SK-N-MC (cell line): ENCODE measurements at regions not wholly inside any gene's neighbourhood (a gene's known extent, or its start where the extent isn't known, plus 50 kb on each side); places are given as distances from the start of the nearest gene placed in this dataset.

Experiments used
- DNase-seq: peaks from one replicate; pipeline ENCODE4 v3.0.0-alpha.2; 2011; ENCODE audit warnings: low read depth, low spot score
- H3K27ac ChIP-seq: fragments of 200-600 bp; sonication (generic); 2 replicates; pipeline ENCODE4 v1.5.1; 2016; ENCODE audit warnings: mixed run types
- H3K36me3 ChIP-seq: fragments of 200-600 bp; sonication (generic); 2 replicates; pipeline ENCODE4 v1.6.1; 2017; ENCODE audit warnings: antibody characterized with exemption, low read length, mixed read lengths; ENCODE audit not compliant: insufficient read depth
- H3K4me3 ChIP-seq: fragments of 200-600 bp; sonication (generic); 2 replicates; pipeline ENCODE4 v1.5.1; 2016
- H3K9ac ChIP-seq: fragments of 200-600 bp; sonication (generic); 2 replicates; pipeline ENCODE4 v1.8.0; 2017; ENCODE audit warnings: mixed run types, mixed read lengths; ENCODE audit not compliant: insufficient read length
- H3K9me3 ChIP-seq: fragments of 200-600 bp; sonication (generic); 2 replicates; pipeline ENCODE4 v1.6.1; 2017; ENCODE audit warnings: low read depth, mild to moderate bottlenecking, antibody characterized with exemption, low read length, moderate library complexity, mixed read lengths
- EZH2 ChIP-seq: fragments of 200-600 bp; sonication (generic); IDR thresholded peaks from one replicate; pipeline ENCODE4 v1.6.1; 2017; ENCODE audit warnings: antibody characterized with exemption
- FOXP2 ChIP-seq: optimal IDR thresholded peaks from 2 replicates; pipeline ENCODE3; 2011; ENCODE audit warnings: mild to moderate bottlenecking, moderate library complexity; ENCODE audit not compliant: insufficient read depth; ENCODE audit errors: extremely low read length, control extremely low read depth
- POLR2AphosphoS5 ChIP-seq: IDR thresholded peaks from 2 replicates; pipeline ENCODE4 v1.6.1; 2012; ENCODE audit warnings: mild to moderate bottlenecking, low read depth, low read length, borderline replicate concordance

DNA sequence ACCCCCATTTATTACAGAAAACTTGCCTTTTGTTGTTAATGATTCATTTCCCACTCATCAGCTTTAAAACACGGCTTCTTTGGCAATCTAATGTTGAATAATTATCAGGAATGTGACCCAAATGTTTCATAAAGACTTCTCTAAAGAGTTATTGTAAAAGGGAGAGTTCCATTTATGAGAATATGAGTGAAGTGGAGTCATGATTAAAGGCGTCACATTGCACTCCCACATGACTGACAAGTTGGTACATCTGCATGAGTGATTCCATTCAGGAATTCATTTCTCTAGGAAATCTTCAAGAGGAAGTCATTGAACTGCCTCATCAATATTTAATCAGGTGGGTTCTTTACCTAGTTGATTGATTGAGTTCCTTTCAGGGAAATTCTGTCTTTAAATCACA lies 184.8 kb downstream of the LNPK start:
- DNase-seq, result no peak
- no peak overlapping the region for H3K27ac ChIP-seq
- no peak overlapping the region for H3K4me3 ChIP-seq
- no peaks in the 10 kb centered on the region for H3K36me3 ChIP-seq
- H3K9ac ChIP-seq, result no peak overlapping the region
- TF ChIP-seq EZH2, result no peak
- TF ChIP-seq FOXP2, result no peak
- TF ChIP-seq POLR2AphosphoS5, result no peak
- H3K9me3 ChIP-seq, result no peaks in the 10 kb centered on the region

DNA sequence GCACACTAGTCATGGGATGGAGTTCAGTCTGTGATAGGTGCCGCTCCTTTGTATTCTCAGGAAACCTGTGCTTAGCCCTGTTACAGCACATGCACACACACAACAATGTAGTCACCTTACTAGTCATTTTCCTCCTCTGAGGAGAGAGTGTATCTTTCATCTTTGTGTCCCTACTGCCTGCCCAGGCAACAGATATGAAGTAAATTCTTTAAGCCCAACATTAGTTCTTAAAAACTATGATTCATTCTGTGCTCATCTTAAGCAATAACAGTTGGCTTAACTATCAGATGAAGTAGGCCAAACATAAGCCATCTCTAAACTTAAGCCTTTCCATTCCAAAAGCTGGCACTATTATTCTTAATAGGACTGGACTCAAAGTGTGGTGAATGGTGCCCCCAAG lies 186.5 kb downstream of the LNPK start:
- no peak overlapping the region for H3K27ac ChIP-seq
- no peak overlapping the region for H3K4me3 ChIP-seq
- H3K9ac ChIP-seq, result no peak overlapping the region
- H3K36me3 ChIP-seq, result no peaks in the 10 kb centered on the region
- no peak for DNase-seq
- H3K9me3 ChIP-seq, result no peaks in the 10 kb centered on the region
- TF ChIP-seq EZH2 (no peak), POLR2AphosphoS5 (no peak), FOXP2 (no peak)

DNA sequence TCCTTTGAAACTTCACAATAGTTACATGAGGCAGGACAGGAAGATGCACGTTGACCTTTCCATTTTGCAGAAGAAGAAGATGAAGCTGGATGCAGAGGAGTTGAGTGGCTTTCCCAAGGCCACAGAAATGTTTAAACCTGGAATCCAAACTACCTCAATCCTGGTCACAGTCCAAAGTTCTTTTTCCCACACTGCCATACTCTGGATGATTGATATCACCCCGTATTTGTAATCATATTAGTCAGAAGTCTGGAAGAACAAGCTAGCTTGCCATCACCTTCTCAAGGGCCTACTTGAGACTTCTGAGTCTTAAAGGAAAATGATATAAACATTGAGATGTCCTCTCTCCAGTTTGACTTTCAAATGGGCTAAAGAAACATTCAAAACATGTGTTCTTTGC lies 190.1 kb downstream of the LNPK start:
- H3K4me3 ChIP-seq, result no peak overlapping the region
- TF ChIP-seq EZH2 (no peak), POLR2AphosphoS5 (no peak), FOXP2 (no peak)
- H3K27ac ChIP-seq, result no peak overlapping the region
- no peak for DNase-seq
- H3K9ac ChIP-seq, result no peak overlapping the region
- no peaks in the 10 kb centered on the region for H3K9me3 ChIP-seq
- no peaks in the 10 kb centered on the region for H3K36me3 ChIP-seq

DNA sequence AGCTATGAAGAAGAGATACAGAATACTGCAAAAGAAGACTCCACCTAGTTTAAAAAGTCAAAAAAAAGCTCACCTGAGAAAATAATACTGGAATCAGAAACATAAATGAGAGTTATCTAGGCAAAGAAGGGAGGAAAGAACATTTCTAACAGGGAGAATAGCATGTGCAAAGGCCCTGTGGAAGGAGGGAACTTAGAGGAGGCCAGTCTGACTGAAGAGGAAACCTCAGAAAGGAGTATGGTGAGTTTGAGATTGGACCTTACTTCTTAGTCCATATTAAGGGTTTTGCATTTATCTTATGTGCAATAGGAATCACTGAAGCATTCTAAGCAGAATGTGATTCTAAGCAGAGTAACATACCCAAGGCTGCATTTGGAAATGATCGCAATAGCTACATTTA lies 193.2 kb downstream of the LNPK start:
- TF ChIP-seq EZH2 (no peak), FOXP2 (no peak), POLR2AphosphoS5 (no peak)
- DNase-seq, result no peak
- Histone ChIP-seq H3K9me3 (no peaks in the 10 kb centered on the region), H3K36me3 (no peaks in the 10 kb centered on the region), H3K4me3 (no peak overlapping the region), H3K27ac (no peak overlapping the region), H3K9ac (no peak overlapping the region)

DNA sequence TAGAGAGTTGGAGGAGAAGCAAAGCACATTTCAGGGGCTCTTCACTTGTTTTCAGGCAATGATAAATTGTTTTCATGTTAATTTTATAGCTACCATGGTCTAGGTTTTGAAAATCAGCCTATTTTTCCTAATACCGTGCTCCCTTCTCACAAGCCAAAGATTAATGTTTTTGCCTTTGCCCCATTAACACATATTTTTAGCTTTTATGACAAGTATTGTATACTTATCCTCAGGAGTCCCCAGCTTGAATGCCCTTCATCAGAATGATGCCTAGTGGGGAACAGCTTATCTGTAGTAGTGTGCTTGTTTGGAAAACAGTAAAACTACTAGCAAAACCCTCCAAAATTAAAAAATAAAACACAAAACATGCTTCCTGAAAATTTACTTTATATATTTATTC lies 194.0 kb downstream of the LNPK start:
- Histone ChIP-seq H3K27ac (no peak overlapping the region), H3K4me3 (no peak overlapping the region), H3K9ac (no peak overlapping the region), H3K36me3 (no peaks in the 10 kb centered on the region), H3K9me3 (no peaks in the 10 kb centered on the region)
- DNase-seq, result no peak
- no peak for TF ChIP-seq EZH2
- TF ChIP-seq FOXP2, result no peak
- no peak for TF ChIP-seq POLR2AphosphoS5

DNA sequence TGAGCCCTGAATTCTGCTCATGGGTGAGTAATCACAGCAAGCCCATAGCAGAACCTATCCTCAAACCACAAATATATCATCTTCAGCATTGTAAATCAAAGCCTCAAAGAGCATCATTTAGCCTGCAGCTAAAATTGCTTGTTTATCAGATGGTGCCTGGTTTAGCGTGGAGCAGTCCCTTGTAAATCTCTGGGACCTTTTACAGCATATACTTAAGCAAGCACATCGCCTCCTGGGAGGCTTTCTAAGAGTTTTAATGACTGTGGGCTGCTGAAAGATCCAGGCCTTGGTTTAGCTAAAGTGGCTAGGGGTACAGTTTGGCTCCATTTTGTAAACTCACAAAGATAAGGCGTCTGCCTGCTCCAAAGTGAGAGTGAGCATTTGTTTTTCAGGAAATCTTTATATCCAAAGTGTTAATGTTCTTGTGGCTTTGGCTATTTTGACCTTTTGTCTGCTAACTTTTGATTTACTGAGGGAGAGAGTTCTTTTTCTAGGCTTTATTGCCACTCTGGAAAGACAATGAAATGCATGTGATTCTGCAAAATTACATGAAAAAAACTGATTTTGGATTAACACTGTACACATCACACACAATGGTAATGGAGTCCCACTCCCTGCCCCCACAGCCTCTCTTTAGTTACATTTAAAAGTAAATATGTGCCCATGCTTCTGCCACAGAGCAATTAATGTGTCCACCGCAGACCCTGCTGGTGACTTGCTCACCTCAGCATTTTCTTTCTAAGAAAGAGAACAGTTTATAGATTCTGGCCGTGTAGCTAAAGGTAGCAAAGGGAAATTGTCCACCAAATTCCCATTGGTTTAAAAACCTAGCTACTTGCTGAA lies 194.8 kb downstream of the LNPK start:
- peak; percentile 92 for DNase-seq
- no peak overlapping the region for H3K9ac ChIP-seq
- H3K27ac ChIP-seq, result peak overlapping the region; percentile 72; the same call in 1 of the 2 replicates
- H3K9me3 ChIP-seq, result no peaks in the 10 kb centered on the region
- peak overlapping the region; percentile 46 for H3K4me3 ChIP-seq
- TF ChIP-seq EZH2 (no peak), POLR2AphosphoS5 (peak; percentile 16; the same call in 1 of the 2 replicates), FOXP2 (peak; percentile 79)
- no peaks in the 10 kb centered on the region for H3K36me3 ChIP-seq

DNA sequence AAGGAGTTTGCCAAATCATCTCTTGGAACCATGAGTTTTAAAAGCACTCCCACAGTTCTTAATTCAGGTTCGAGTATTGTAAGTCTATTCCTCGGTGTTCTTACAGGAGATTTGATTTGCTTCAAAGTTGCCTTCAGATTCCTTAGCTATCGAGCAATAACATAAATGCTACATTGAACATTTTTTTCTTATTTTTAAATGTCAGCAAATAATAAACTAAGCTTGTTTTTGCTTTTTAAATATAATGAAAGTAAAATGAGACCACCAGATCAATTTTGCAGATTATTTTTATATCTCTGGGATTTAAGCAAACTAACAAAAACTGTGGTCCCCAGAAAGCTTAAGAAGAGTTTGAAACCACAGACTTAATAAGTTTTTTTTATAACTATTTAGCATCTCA lies 195.5 kb downstream of the LNPK start:
- DNase-seq, result no peak
- Histone ChIP-seq H3K36me3 (no peaks in the 10 kb centered on the region), H3K4me3 (peak overlapping the region; percentile 46), H3K9me3 (no peaks in the 10 kb centered on the region), H3K27ac (peak overlapping the region; percentile 72; the same call in 1 of the 2 replicates), H3K9ac (no peak overlapping the region)
- TF ChIP-seq POLR2AphosphoS5 (no peak), EZH2 (no peak), FOXP2 (no peak)

DNA sequence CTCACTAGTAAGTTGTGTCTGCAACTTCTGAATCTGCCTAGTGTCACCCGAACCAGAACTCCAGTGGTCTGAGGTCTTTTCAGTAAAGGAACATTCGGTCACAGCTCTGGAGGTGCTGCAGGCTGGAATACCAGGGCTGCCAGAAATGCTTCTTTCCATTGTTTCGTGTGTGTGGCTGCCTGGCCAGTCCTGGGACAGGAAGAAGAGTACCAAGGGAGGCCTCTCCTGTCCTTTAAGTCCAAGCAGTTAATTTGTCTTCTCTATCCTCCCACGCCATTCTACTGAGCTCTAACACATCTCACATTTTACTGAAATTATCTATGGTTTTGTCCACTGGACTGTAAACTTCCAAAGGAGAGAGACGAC lies 196.0 kb downstream of the LNPK start:
- Histone ChIP-seq H3K9ac (no peak overlapping the region), H3K9me3 (no peaks in the 10 kb centered on the region), H3K4me3 (peak overlapping the region; percentile 46; the same call in 1 of the 2 replicates), H3K36me3 (no peaks in the 10 kb centered on the region), H3K27ac (peak overlapping the region; percentile 72; the same call in 1 of the 2 replicates)
- no peak for DNase-seq
- TF ChIP-seq FOXP2 (no peak), POLR2AphosphoS5 (no peak), EZH2 (no peak)
